ENCODE measurements at regions not wholly inside any gene's neighbourhood (a gene's known extent, or its start where the extent isn't known, plus 50 kb on each side); places are given as distances from the start of the nearest gene placed in this dataset.
"Not testable (repeated sequence)": the region's sequence is repeated elsewhere in the genome, so short reads cannot be mapped to it uniquely, and the experiment has no call there.

DNA sequence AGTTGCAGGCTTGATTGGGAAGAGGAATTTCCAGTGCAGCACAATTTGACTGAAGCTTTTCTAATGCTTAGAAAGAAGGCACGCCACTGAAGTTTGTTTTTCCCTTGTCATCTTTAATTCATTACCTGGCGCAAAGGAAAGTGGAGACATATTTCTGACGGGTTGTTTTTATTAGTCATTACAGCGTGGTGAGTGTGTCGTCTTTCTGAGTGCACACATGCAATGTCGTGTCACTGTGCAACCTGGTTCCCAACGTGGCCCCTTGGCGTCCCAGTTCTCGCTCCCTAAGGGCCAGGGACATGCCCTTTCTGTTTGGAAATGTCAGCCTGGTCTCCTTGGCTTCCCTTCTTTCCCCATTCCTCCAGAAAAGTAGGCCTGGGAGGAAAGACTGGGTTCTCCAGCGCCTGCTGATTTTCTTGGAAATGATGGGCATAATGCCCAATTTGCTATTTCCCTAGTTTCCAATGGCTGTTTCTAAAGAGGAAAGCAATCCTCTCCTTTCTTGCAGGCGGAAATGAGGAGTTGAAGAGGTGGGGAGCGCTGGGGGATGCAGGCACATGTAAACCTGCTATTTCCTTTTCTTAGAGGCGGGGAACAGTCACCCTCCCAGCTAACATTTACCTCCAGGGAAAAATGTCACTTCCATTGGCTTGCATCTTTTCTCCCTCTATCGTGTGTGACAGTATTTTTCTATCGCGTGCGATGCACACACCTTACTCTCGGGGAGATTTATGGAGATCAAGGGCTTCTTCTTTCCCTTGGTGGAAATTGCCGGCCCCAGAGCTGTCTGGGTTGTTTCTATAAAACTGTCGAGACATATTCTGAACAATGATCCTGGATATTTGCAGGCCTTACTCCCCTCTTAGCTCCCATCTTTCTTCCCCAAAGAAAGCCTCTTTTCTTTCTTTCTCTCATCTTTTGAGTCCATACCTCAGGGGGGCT is 249.8 kb downstream of the ARHGAP12 start:
- Mint-ChIP-seq H3K4me3 (no peak overlapping the region), H3K27ac (no peak overlapping the region), H3K4me1 (no peaks in the 10 kb centered on the region), H3K36me3 (no peaks in the 10 kb centered on the region), H3K9me3 (peaks cover 25% of the 10 kb centered on the region), H3K27me3 (no peaks in the 10 kb centered on the region)
- ATAC-seq: no peak

GRCh38 chr10:31678139-31678536 is 250.5 kb downstream of the ARHGAP12 start:
- Mint-ChIP-seq H3K9me3 (peaks cover 19% of the 10 kb centered on the region), H3K36me3 (no peaks in the 10 kb centered on the region), H3K27me3 (no peaks in the 10 kb centered on the region), H3K4me3 (no peak overlapping the region), H3K4me1 (no peaks in the 10 kb centered on the region), H3K27ac (no peak overlapping the region)
- no peak for ATAC-seq

DNA sequence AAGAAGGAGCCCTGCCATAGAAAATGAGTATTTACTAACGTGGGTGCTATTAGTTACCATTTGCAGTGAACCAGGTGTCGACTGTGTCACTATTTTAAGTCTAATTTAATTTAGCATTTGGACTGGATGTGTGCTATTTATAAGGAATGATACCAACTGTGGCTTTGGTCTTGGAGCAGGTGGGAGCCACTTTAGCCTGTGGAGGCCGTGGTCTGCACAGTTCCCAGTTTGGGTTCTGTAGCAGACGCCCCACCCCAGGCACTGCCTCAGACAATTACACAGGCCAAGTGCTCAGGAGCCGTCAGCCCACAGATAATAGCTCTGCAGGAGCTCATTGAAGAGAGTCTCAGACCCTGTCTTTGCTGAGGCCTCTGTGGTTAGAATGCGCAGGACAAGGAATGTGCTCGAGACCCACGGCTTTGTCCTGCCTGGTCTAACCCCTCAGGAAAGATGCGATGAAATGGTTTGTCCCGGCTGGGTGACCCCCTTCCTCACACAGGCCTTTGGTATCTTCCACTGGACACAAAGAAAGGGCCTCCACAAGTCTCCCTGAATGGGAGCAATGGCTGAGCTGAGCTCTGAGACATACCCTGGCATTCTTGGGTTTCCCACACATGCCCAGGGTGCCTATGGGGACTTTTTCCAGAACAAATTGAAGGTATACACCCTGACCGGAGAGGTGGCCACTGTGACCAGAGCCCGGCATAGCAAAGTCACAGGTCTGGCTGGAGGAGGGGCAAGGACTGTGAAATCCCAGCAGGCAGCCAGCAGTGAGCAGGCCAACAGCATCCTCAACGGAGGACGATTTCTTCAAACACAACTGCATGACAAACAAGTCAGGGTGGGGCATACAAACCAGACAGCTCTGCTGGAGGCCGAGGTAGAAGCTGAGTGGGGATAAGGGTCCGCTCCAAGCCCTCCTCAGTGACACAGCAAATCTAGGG is 251.2 kb downstream of the ARHGAP12 start:
- H3K4me1 Mint-ChIP-seq: no peaks in the 10 kb centered on the region
- no peak overlapping the region for H3K4me3 Mint-ChIP-seq
- ATAC-seq: no peak
- H3K36me3 Mint-ChIP-seq: no peaks in the 10 kb centered on the region
- peaks cover 17% of the 10 kb centered on the region for H3K9me3 Mint-ChIP-seq
- H3K27me3 Mint-ChIP-seq: peaks cover 4% of the 10 kb centered on the region
- no peak overlapping the region for H3K27ac Mint-ChIP-seq

GRCh38 chr10:31675726-31676125 is 252.9 kb downstream of the ARHGAP12 start:
- H3K36me3 Mint-ChIP-seq: no peaks in the 10 kb centered on the region
- H3K27ac Mint-ChIP-seq: no peak overlapping the region
- H3K9me3 Mint-ChIP-seq: peaks cover 21% of the 10 kb centered on the region
- H3K27me3 Mint-ChIP-seq: peaks cover 8% of the 10 kb centered on the region
- no peak overlapping the region for H3K4me3 Mint-ChIP-seq
- no peak for ATAC-seq
- H3K4me1 Mint-ChIP-seq: no peaks in the 10 kb centered on the region

GRCh38 chr10:31669357-31669756 is 259.3 kb downstream of the ARHGAP12 start:
- Mint-ChIP-seq H3K4me3 (no peak overlapping the region), H3K4me1 (no peaks in the 10 kb centered on the region), H3K27me3 (peaks cover 8% of the 10 kb centered on the region), H3K9me3 (peaks cover 12% of the 10 kb centered on the region), H3K27ac (no peak overlapping the region), H3K36me3 (no peaks in the 10 kb centered on the region)
- ATAC-seq: no peak

GRCh38 chr10:31668326-31668725 is 260.3 kb downstream of the ARHGAP12 start:
- no peak overlapping the region for H3K27ac Mint-ChIP-seq
- H3K4me1 Mint-ChIP-seq: no peaks in the 10 kb centered on the region
- peaks cover 8% of the 10 kb centered on the region for H3K27me3 Mint-ChIP-seq
- H3K4me3 Mint-ChIP-seq: no peak overlapping the region
- no peaks in the 10 kb centered on the region for H3K36me3 Mint-ChIP-seq
- no peak for ATAC-seq
- peaks cover 9% of the 10 kb centered on the region for H3K9me3 Mint-ChIP-seq

DNA sequence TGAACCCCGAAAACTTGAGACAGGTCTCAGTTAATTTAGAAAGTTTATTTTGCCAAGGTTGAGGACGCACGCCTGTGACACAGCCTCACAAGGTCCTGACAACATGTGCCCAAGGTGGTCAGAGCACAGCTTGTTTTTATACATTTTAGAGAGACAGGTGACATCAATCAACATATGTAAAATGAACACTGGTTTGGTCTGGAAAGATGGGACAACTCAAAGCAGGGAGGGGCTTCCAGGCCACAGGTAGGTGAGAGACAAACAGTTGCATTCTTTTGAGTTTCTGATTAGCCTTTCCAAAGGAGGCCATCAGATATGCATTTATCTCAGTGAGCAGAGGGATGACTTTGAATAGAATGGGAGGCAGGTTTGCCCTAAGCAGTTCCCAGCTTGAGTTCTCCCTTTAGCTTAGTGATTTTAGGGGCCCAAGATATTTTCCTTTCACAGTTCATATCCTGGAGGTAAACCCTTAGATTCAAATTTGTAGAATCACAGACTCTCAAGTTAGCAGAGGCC is 262.8 kb downstream of the ARHGAP12 start:
- not testable (repeated sequence) for H3K4me1 Mint-ChIP-seq, H3K27me3 Mint-ChIP-seq, H3K36me3 Mint-ChIP-seq, H3K9me3 Mint-ChIP-seq, H3K4me3 Mint-ChIP-seq, ATAC-seq, H3K27ac Mint-ChIP-seq

DNA sequence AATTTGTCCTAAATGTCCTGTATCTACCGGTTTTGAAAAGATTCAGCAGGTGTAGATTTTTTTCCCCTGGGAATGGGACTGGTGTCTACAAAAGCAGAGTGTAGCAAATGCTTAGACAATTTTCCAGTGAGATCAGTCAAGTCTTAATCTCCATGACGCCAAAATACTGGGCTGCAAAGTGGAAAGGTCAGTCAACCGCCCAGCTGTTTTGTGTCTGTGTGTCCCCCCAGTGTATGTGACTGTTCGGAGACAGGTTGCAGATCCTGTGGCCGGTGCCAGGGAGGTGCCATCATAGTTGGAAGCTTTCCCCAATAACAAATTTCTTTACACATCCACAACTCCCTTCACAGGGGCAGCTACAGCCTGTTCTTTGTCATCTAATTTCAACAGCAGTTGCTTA is 263.8 kb downstream of the ARHGAP12 start:
- no peak overlapping the region for H3K4me3 Mint-ChIP-seq
- no peaks in the 10 kb centered on the region for H3K27me3 Mint-ChIP-seq
- H3K36me3 Mint-ChIP-seq: no peaks in the 10 kb centered on the region
- H3K4me1 Mint-ChIP-seq: no peaks in the 10 kb centered on the region
- ATAC-seq: no peak
- no peaks in the 10 kb centered on the region for H3K9me3 Mint-ChIP-seq
- no peak overlapping the region for H3K27ac Mint-ChIP-seq

GRCh38 chr10:31664071-31664470 is 264.6 kb downstream of the ARHGAP12 start:
- H3K9me3 Mint-ChIP-seq, ATAC-seq: not testable (repeated sequence)

DNA sequence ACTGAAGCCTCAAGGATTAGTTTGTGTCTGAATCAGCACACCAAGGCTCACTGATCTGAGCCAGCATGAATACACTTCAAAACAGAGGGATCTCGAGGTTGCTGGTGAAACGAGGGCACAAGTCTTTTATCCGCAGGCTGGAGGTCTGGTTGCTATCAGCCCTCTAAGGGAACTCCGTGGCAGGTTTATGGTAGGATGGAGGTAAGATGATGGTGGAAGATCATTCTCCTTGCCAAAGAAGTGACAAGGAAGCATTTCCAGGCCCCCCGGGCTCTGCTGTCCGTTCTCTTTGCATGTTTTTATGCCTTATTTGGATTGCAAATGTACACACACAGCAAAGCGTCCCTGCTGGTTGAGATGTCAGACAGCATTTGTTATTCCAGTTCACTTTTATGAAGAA is 268.3 kb downstream of the ARHGAP12 start:
- Mint-ChIP-seq H3K27ac (no peak overlapping the region), H3K4me3 (no peak overlapping the region), H3K36me3 (no peaks in the 10 kb centered on the region), H3K4me1 (no peaks in the 10 kb centered on the region), H3K9me3 (no peaks in the 10 kb centered on the region), H3K27me3 (peaks cover 17% of the 10 kb centered on the region)
- ATAC-seq: no peak

More at GRCh38 chr10:31664071-31664470, 264.6 kb downstream of the ARHGAP12 start:
- not testable (repeated sequence) for H3K27ac Mint-ChIP-seq, H3K27me3 Mint-ChIP-seq, H3K4me1 Mint-ChIP-seq, H3K4me3 Mint-ChIP-seq, H3K36me3 Mint-ChIP-seq

DNA sequence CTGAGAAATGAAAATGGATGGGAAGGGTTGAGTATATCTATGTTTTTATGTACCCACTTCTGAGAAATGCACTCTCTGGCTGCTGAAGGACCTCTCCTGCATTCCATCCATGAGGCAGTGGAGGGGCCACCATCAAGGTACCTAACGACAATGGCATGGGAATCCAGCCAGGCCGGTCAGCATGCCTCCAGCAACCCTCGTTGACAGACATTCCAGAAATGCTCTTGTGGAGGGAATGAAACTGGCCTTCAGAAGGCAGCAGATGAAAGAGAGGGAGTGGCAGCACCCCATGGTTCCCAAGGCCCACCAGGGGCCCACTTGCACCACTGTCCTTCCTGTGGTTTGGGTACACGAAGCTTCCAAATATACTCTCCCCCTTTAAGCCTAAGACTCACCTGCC is 269.0 kb downstream of the ARHGAP12 start:
- no peak for ATAC-seq
- Mint-ChIP-seq H3K27ac (no peak overlapping the region), H3K4me1 (no peaks in the 10 kb centered on the region), H3K27me3 (peaks cover 17% of the 10 kb centered on the region), H3K36me3 (no peaks in the 10 kb centered on the region), H3K4me3 (no peak overlapping the region), H3K9me3 (no peaks in the 10 kb centered on the region)

DNA sequence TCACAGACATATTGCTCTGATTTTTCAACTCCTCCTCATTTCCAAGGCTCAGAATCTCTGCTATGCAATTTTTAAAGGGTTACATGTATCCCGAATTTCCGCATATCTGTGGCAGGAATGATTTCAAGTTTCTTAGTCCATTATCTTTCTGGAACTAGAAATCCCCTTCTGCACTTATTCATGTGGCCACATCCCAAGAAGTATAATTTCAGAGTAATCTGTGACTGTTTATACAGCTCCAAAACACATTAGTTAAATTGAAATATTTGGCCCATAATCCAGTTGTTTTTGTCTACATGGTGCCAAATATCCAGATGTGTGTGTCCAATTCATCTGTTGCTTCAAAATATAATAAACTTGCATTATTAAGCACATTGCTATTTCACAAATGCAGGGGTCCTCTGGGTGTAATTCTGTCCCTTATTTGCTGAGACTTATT is 271.2 kb downstream of the ARHGAP12 start:
- Mint-ChIP-seq H3K4me1 (no peaks in the 10 kb centered on the region), H3K36me3 (no peaks in the 10 kb centered on the region), H3K27me3 (peaks cover 17% of the 10 kb centered on the region), H3K4me3 (no peak overlapping the region), H3K9me3 (no peaks in the 10 kb centered on the region), H3K27ac (no peak overlapping the region)
- ATAC-seq: no peak

DNA sequence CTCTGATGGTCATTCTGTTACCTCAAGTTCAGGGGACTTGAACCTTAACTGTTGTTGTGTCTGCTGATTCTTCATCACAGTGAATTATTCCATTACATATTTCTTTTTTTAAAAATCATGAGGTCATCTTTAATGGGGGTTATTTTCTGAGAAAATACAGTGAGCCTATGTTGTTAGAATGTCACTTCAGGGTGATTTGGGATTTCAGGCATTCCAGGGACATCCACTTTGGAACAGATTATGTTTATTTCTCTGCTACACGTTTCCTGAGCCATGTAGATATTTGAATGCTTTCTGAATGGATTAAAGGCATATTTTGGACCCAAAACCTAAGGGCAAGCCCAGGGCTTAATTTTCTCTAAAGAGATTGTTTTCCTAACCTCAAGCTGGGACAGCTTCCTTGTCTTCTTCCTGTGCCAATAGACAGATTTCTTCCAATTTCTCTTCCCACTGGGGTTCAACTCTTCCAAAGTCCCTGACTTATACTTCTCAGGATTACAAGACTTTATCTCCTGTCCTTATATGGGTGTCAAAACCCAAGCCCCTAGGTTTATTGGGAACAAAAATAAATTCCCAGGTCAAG is 271.7 kb downstream of the ARHGAP12 start:
- ATAC-seq: no peak
- H3K4me3 Mint-ChIP-seq: no peak overlapping the region
- no peaks in the 10 kb centered on the region for H3K9me3 Mint-ChIP-seq

DNA sequence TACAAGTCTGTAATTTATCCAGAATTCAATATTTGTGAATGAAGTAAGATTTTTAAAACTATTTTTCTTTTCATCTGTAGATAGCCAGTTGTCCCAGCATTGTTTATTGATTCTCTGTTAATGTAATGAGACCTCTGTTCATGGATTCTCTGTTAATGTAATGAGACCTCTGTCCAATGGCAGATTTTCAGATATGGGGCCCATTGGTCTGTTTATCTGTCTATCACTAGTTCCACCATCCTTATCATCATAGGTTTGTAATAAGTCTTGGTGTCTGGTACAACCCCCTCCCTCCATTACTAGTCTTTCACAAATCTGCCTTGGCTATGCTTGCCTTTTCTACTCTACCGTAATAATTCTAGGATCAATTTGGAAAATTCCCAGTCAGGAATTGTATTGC is 276.6 kb downstream of the ARHGAP12 start:
- Mint-ChIP-seq H3K27me3 (peaks cover 12% of the 10 kb centered on the region), H3K4me1 (no peaks in the 10 kb centered on the region), H3K36me3 (no peaks in the 10 kb centered on the region), H3K4me3 (no peak overlapping the region), H3K9me3 (no peaks in the 10 kb centered on the region), H3K27ac (no peak overlapping the region)
- ATAC-seq: no peak

More for the DNA sequence above, 271.7 kb downstream of the ARHGAP12 start:
- no peaks in the 10 kb centered on the region for H3K36me3 Mint-ChIP-seq
- peaks cover 17% of the 10 kb centered on the region for H3K27me3 Mint-ChIP-seq
- H3K27ac Mint-ChIP-seq: no peak overlapping the region
- H3K4me1 Mint-ChIP-seq: no peaks in the 10 kb centered on the region

- Mint-ChIP-seq H3K9me3 (no peaks in the 10 kb centered on the region), H3K36me3 (no peaks in the 10 kb centered on the region), H3K27me3 (peaks cover 2% of the 10 kb centered on the region), H3K27ac (no peak overlapping the region), H3K4me1 (no peaks in the 10 kb centered on the region), H3K4me3 (no peak overlapping the region)
- no peak for ATAC-seq
These were observed 278.6 kb downstream of the ARHGAP12 start for GRCh38 chr10:31650010-31650409.
